GM18873 (cell line): ENCODE measurements at regions not wholly inside any gene's neighbourhood (a gene's known extent, or its start where the extent isn't known, plus 50 kb on each side); places are given as distances from the start of the nearest gene placed in this dataset.

Experiments
- ATAC-seq: cut with Tn5 transposase; IDR thresholded peaks from one replicate; pipeline ENCODE4 v1.9.1; 2021; ENCODE audit warnings: mild to moderate bottlenecking, moderate library complexity, moderate number of reproducible peaks; ENCODE audit not compliant: unreplicated experiment, low FRiP score

DNA sequence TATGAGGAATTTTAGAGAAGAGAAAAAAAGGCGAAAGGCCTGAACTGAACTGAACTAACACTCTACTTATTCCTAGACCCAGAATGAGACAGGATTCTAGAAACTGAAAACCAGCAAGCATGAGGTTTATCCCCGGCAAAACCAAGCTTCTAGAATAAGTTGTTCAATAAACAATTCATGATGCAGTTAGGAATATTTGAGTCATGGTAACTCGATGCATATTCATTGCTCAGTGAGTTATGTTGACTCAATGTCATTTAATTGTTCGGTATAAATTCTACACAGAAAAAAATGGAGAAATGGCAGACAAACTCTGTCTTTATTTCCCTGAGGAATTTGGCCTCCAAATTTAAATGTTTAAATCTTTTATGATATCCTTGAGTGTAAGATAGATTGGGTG, 321.5 kb downstream of the SATB2 start:
- no peak for ATAC-seq

- ATAC-seq = no peak
Measured at GRCh38 chr2:199131876-199132275, 325.9 kb downstream of the SATB2 start.

GRCh38 chr2:199131136-199131655, 326.5 kb downstream of the SATB2 start:
- no peak for ATAC-seq

DNA sequence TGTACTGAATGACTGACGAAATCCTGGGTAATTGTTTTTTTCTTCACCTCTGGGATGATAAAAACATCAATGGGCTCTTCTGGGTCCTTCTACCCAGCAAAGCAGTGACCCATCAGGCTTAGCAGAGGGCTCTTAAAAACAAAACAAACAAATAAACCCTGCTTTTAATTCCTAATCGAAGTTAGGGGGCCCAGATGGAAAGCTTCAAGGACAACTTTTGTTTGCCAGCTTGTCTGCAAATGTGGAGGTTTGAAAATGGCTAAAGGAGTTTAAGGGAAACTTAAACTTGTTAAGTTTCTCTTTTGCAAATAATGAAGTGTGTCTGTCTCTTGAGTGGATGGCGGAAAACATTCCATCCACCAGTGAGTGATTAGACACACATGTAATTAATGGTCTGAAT, 327.2 kb downstream of the SATB2 start:
- no peak for ATAC-seq

- no peak for ATAC-seq
Measured at GRCh38 chr2:199128476-199129229, 329.1 kb downstream of the SATB2 start.

DNA sequence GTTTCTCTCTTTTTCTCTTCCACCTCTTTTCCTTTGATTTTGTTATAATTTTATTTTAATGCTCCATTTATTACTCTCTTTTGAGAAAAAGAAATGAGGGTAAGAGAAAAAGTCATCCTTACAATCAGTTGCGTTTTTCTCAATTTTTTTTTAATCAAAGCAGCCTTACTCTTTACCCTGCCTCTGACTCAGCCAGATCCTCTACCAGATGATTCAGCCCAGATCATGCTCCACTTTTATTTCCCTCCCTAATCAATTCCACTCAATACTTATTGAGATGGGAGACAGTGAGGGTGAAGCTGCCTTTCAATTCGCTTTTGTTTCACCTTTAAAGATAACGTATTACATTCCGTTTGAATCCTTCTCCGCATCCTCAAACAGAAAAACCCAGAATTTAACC, 337.9 kb downstream of the SATB2 start:
- no peak for ATAC-seq

DNA sequence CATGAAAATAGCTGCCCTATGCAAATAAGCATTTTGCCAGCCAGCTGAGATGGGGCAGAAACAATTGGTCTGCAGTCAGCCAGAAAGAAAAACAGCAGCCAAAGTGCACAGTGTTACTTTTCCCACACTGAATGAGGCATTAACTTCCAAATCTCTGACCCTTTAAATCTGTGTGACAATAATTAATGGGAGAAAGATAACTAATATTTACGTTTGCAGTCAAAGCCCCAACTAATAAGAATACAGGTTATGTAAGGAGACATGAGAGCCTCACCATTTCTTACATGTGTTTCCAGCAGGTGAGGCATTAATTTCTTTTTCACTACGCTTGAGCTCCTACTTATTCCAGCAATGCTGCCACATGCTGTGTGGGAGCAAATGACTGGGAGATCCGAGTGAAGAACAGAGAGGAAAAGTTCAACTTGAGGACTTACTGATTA, 339.0 kb downstream of the SATB2 start:
- no peak for ATAC-seq

DNA sequence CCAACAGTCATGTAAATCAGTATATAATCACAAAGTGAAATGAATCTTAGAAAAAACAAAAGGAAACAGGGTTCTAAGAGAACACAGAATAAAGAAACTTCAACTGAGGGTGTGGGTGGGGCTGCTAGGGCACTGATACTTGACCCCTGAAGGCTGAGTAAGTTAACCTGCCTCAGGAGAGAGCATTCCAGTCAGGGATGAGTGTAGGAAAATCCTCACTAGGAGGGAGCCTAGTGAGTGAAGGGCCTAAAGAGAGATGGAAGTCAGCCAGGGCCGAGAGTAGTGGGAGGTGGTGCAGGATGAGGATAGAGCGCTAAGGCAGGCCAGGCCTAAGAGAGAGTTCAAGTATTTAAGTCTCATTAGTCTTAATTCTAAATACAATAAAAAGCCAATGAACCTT, 342.6 kb downstream of the SATB2 start:
- no peak for ATAC-seq

- no peak for ATAC-seq
Measured at GRCh38 chr2:199113111-199113510, 344.6 kb downstream of the SATB2 start.

DNA sequence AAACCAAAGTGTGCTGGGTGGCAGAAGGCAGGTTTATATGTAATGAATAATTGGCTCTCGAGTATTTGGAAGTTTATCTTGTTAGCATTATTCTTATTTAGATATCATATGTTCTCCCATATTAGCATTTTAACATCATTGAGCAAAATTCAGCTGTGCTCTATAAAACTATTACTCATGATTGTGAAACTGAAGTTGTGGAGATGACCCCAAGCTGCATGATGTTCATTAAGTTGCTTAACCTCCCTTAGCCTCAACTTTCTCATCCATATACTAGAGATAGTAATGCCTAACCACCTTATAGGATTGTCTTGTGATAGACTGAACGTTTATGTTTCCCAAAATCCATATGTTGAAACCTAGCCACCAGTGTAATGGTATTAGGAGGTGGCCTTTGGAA, 346.3 kb downstream of the SATB2 start:
- ATAC-seq = no peak

DNA sequence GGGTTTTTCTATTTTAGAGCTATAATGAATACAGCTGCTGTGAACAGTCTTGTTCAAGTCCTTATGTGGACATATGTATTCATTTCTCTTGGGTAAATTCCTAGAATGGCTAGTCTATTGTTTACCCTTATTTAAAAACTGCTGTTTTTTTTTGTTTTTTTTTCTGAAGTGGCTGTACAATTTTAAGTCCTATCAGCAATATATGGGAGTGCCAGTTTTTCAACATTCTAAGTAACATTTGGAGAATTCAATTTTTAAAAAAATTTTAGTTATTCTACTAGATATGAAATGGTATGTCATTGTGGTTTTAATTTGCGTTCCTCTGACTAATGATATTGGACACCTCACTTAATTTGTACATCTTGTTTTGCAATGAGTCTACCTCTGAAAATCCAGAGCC, 349.7 kb downstream of the SATB2 start:
- ATAC-seq = no peak

GRCh38 chr2:199105826-199106225, 351.9 kb downstream of the SATB2 start:
- ATAC-seq = no peak

GRCh38 chr2:199101487-199101886, 356.3 kb downstream of the SATB2 start:
- ATAC-seq = no peak

DNA sequence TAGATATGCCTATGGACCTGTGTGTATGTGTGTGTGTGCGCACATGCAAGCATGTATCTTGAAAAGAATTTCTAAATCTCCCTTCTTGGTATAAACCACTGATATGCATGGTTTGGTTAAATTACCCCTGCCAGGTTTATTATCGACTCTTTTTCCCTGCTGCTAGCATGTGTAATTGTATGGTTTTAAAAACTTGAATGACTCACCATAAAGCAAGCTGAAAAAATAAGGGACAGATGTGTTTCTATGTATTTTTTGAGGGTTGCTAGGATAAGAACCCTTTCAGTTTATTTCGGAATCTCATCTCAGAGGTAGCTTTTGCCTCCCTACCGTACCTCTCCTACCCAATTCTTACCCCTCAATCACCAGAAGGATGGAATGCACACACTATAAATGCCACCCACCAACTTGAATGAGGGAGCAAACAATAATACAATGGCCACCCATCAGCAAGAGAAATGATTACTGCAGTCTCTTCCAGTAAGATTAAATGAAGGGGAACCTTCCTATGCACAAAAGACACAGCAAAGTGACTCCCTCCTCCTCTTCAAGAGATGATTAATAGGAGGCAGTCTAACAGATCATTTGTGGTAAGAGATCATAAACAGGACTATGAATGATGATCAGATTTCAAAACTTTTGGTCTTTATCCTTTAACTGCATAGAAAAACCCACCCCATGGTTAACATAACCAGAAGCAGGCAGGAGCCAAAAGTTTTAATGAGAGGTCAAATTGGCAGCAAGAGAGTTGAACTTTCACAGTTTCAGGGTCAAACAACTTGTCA, 357.2 kb downstream of the SATB2 start:
- no peak for ATAC-seq

DNA sequence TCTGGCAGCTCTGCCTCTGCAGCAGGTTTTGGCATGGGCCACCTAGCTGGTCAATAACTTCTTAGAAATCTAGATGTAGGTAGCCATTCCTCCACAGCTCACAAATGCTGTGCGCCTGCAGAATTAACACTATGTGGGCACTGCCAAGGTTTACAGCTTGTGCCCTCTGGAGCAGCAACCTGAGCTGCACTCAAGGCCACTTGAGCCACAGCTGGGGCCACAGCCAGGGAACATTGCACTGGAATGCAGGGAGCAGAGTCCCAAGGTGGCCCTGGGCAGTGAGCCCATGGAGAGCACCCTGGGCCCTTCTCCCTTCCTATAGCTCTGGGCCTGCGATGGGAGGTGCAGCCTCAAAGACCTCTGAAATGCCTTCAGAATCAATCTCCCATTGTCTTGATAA, 365.3 kb downstream of the SATB2 start:
- no peak for ATAC-seq

GRCh38 chr2:199085261-199085660, 372.5 kb downstream of the SATB2 start:
- no peak for ATAC-seq

DNA sequence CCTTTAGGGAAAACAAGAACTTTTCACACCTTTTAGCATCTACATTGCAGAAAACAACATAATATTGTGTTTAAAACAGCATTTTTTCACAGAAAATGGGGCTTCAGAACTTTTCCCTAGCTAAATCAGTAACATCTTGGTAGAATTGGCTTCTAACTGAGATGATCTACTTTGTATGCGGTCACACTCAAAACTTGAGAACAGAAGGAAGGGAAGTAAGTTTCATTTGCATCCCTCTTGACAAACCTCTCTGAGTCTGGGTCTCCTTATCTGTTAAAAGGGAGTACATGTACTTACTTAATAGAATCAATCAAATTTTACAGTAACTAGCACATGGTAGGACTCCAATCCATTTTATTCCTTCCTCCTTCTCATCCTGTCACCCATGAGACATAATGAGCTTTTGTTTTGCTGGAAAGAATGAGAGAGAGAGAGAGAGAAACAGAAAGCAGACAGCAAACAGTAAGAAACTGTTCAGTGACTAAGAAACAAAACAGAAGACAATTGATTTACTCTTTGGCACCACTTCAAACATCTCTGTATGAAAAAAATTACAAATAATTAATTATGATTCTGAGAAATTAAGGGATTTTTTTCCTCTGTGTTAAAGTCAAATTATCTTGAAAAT, 387.3 kb downstream of the SATB2 start:
- no peak for ATAC-seq

- no peak for ATAC-seq
Measured at GRCh38 chr2:199064201-199064600, 393.5 kb downstream of the SATB2 start.

DNA sequence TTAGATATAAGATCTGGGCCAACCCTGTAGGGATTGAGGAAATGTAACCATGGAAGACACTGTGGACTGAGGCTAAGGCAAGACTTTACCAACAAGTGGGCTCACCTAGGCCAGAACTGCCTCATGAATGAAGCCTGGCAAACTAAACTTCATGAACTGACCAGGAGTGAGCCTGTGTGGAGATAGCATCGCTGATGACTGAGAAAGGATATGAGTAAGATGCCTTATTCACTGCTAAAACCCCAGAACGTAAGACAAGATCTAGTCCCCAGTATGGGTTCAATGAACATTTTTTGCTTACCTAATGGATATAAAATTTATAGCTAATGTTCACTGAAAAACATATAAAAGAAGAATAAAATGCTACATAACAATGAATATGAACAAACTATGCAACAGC, 399.8 kb downstream of the SATB2 start:
- ATAC-seq = no peak

DNA sequence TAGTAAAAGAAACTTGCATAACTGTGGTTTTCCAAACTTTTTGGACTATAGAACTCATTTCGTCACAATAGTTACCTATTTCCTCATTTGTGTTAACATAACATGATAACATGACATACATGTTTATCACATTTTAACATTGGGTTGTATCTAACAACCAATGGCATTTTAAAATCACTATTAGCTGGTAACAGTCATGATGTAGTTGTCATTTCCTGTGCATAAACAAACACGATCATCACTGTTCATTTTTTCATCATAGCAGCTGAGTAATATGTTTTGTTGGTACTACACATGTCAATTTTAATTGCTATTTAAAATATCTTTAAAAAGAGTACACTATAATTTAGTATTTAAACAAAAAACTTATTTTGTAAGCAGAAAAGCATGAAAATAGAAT, 402.4 kb downstream of the SATB2 start:
- no peak for ATAC-seq

DNA sequence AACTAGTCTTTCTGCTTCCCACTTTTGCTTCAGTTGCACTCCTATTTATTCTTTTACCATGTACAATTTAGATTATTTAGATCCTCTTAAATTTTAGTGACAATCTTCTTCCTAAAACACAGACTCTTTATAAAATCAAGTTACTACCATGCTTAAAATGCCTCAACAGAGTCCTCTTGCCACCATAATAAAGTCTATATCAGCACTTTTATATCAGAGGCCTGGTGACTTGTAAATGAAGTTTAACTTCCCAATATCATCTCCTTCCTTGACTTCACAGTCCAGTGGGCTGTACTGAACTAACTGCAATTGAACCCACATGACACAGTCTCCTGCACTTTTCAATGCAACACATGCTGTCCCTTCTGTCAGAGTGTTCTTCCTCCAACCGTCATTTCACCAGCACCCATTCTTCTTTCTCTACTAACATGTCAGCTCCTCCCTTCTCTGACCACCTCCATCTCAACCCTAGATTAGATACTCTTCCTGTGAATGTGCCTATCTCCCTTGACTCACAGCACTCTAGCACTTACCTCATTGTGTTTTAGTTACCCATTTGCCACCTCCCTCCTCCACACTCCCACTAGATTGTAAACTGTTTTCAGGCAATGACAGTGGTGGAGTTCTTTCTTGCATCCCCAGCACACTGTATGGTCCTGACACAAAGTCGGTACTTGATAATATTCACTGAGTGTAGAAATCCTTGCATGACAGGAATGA, 414.9 kb downstream of the SATB2 start:
- ATAC-seq = no peak
